ENCODE measurements at regions not wholly inside any gene's neighbourhood (a gene's known extent, or its start where the extent isn't known, plus 50 kb on each side); places are given as distances from the start of the nearest gene placed in this dataset.

- no peak for DNase-seq
These were observed 2376.7 kb downstream of the MAT2B start for GRCh38 chr5:165882099-165882498.

DNA sequence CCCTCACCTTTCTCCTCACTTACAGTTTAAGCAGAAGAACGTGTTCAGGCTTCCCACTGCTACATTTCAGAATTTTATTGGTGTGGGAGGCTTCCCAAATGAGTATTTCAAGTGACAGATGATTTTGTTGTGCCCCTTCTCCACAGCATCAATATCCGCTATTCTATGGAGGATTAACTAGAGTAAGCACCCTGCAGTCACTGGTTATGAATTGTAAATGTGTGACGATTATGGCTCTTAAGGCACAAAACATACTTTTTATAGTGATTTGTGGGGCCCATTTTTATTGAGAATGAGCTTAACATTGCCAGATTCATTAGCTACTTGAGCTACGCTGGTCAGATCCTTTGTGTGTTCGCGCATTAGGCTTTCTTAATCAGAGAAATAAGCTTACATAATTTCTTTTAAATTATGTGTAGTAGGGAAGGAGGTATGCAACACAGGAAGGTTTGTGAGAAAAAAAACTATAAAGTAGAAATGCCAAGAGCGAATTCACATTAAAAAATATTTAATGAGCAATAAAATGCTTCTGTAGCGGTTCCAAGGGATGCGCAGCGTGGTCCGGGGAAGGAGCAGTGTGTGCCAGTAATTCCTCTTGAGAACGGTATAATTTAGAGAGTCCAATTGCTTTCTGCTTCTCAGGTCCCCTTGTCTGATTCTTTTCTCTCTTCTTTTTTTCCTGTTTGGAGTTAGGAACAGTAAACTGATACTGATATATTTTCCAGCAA lies 2380.4 kb downstream of the MAT2B start:
- DNase-seq, result no peak

GRCh38 chr5:165887147-165887546 lies 2381.7 kb downstream of the MAT2B start:
- DNase-seq, result no peak

DNA sequence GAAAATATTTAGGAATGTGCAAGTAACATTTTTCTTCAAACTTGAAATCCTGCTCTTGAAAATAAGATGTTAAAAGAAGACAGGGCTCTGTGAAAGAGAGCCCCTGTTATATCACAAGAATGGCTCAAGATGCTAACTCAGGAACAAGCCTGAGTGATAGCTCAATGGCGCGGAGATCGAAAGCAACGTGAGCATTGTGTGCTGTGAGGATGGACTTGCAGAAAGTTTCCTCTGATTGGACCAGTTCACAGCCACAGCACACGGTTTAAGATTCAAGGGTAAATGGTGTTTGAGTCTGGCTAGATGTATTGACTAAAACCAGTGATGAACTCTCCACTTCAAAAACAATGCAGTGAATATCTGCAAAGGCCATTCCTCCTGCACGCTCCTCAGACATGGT lies 2387.0 kb downstream of the MAT2B start:
- no peak for DNase-seq

DNA sequence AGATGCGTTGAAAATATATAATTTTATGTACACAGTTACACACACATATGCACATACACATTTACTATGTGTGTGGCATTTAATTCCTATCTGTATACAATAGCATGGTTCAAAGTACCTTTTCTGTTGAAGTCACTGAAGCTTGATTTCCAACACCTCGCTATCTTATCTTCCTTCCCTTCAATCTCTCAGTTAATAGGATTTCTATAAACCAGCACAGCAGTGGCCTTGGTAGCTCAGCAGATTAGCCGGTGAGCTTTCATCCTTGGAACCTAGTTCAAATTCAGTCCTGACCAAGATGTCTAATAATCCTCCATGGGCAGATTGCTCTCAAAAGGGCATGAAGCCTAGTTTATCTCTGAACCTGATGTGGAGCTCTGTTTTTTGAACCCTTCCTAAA lies 2389.5 kb downstream of the MAT2B start:
- no peak for DNase-seq

DNA sequence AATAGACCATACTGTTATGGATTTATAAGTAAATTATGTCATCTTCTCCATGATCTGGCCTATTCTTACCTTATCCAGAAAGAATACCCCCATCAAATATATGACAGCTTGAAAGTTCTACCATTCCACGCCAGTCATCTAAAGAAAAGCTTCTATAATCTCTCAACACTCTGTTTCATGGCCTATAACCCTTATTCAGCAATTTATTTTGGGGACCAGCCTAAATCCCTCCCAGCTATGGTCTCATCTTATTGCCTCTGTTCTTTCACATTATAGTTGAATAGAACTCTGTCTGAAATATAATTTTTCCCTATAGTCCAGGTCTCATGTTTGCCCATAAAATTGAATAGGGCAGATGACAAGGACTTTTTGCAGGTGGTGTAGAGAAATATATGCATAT lies 2387.6 kb upstream of the WWC1 start:
- DNase-seq, result no peak

- DNase-seq, result no peak
These were observed 2384.6 kb upstream of the WWC1 start for GRCh38 chr5:165906871-165907270.

- no peak for DNase-seq
These were observed 2378.4 kb upstream of the WWC1 start for GRCh38 chr5:165913059-165913458.

- DNase-seq, result no peak
These were observed 2377.0 kb upstream of the WWC1 start for GRCh38 chr5:165914456-165914855.

- no peak for DNase-seq
These were observed 2372.2 kb upstream of the WWC1 start for GRCh38 chr5:165919196-165919595.

DNA sequence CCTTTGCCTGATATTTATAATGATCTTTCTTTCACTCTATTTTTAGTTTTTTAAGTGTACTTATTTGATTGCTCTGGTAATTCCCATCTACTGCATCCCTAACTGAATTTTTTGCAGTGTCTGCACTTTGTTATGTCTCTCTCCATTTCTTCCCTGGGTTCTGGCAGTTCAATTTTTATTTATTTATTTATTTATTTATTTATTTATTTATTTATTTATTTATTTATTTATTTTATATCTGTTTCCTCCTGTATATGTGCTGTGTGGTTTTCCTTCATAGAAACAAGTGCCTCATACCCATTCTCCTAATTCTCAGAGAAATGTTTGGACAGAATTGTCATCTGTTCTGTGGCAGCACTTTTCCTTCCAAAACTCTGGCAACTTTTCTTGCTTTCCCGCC lies 2370.8 kb upstream of the WWC1 start:
- no peak for DNase-seq

DNA sequence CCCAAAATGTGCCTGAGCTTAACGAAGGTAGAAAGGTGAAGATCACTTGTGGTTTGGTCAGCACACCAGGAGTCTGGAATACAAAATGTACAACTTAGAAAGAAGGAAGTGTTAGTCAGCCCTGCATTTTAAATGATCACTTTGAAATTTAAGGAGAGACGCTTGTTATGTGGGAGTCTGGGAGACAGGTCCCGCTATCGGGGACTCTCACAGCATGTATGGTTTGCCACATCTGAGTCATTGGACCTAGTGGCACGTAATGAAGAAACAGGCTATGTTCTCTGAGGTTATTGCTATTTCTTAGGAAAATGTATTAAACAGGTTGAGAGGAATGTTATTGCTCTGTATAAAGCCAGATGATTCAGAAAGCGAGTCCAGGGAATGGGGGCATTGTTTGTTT lies 2362.5 kb upstream of the WWC1 start:
- no peak for DNase-seq

DNA sequence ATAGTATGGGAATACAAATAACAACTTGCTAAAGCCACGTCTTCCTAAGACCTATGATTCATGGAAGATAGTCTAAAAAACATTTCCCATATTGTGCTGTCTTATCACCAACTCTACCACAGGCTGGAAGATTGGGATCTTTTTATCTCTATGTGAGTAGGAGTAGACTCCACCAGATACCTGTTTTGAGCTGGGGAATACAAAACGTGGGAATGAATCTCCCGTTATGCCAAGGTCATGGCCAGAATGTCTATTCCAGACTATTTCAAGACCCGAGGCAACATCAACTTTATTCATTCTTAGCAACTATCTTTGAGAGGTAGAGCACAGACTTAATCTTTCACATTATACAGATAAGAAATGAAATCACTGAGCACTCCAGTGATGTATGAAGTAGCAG lies 2350.9 kb upstream of the WWC1 start:
- DNase-seq, result no peak

- DNase-seq, result no peak
These were observed 2334.6 kb upstream of the WWC1 start for GRCh38 chr5:165956854-165957253.

DNA sequence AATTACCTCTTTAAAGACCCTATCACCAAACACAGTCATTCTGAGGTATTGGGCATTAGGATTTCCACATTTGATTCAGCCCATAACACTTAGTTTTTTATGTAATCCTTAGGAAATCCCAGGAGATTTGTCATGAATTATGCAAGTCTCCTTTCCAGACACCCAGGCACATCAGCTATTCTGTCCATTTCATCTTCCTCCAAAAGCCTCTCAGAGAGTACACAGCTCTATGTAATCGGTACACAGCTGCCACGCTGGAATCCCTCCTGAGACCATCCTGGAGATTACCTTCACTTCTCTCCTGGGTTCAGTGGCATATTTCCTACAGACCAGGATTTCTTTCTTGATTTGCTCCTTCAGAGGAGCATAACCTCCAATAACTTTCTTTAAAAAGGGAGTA lies 2309.8 kb upstream of the WWC1 start:
- no peak for DNase-seq

- DNase-seq, result no peak
These were observed 2295.1 kb upstream of the WWC1 start for GRCh38 chr5:165996201-165996875.

DNA sequence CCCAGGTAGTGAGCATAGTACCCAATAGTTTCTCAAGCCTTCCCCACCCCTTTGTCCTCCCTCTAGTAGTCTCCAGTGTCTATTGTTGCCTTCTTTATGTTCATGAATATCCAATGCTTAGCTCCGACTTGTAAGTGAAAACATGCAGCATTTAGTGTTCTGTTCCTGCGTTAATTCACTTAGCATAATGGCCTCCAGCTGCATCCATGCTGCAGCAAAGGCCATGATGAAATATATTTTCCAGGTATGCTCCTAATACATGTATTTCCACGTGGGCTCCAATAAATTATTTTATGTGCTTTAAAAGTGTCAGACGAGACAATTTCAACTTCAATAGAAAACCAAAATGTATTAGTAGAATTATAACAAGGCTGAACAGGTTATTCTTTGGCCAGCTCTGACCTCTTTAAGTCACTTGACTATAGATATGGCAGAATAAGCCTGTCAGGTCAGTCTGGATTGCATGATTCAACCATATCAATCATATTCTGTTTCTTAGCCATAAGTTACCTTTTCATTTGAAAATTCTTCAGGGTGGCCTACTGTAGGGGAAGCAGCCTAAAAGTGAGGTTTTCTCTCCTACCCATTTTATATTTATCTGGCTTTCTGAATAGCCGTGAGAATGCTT lies 2291.6 kb upstream of the WWC1 start:
- DNase-seq, result no peak

- DNase-seq, result no peak
These were observed 2287.4 kb upstream of the WWC1 start for GRCh38 chr5:166004006-166004405.

DNA sequence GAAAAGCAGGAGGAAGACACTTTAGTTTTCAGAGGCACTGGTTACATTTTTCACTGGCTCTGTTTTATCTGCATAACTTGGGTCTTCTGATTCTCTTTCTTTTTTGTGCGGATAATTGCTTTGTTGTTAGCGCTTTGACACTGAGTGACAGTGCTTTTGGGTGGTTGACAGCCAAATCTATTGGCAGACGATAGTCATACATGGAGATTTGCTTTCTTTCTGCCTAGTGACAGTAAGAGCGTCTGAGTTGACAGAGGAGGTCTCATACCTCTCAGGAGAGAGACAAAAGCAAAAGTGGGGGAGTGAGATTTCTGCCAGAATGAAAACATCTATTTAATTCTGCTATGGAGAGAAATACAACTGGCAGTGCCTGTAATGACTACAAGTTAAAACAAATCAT lies 2278.0 kb upstream of the WWC1 start:
- no peak for DNase-seq

- DNase-seq, result no peak
These were observed 2277.2 kb upstream of the WWC1 start for GRCh38 chr5:166014256-166014655.

DNA sequence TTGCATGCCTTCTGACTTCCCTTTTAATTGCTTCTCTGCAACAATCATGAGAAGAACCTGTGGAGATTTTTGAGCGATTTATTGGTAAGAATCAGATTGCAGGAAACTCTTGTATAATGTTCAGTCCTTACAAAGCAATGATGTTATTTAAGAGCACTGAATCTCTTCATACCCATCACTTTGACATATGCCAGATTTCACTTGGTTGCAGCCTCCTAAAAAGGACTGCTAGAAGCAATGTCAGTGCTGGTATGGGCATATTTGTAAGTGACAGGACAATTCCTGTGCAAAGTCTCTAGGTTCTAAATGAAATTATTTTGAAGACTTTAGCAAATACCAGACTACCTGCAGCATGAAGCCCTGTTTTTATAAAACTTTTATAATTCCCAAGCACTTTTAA lies 2272.7 kb upstream of the WWC1 start:
- no peak for DNase-seq

- no peak for DNase-seq
These were observed 2269.4 kb upstream of the WWC1 start for GRCh38 chr5:166022065-166022464.

DNA sequence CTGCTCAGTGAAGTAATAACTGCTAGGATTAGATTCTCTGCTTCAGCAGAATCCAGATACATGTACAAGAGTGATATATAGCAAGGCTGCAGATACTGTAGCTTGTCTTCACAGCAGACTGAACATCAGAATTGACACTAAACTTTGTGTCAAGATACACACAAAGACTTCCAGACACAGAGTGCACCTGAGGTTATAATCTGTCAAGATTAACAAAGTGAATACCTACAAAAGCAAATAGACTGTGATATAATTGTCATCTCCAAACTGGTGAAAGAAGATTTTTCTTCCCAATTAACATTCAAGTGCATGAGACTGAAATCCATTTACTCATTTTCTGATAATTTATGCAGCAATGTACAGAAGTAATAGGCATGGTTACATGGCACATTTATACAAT lies 2266.5 kb upstream of the WWC1 start:
- DNase-seq, result no peak

- DNase-seq, result no peak
These were observed 2263.9 kb upstream of the WWC1 start for GRCh38 chr5:166027582-166027981.

All from fibroblast of skin of abdomen (primary cell).